Nephron progenitor cell (in vitro differentiated cells): ENCODE measurements at regions not wholly inside any gene's neighbourhood (a gene's known extent, or its start where the extent isn't known, plus 50 kb on each side); places are given as distances from the start of the nearest gene placed in this dataset.
"Not testable (repeated sequence)": the region's sequence is repeated elsewhere in the genome, so short reads cannot be mapped to it uniquely, and the experiment has no call there.

Experiments used
- DNase-seq: peaks from one replicate; pipeline ENCODE4 v3.0.0; 2021
- H3K27ac Mint-ChIP-seq: 2 replicates; pipeline ENCODE4 v1.8.0; 2021; ENCODE audit warnings: mild to moderate bottlenecking, moderate library complexity, mixed read lengths
- H3K27me3 Mint-ChIP-seq: 2 replicates; pipeline ENCODE4 v1.8.0; 2021; ENCODE audit warnings: mild to moderate bottlenecking, low read depth, mixed read lengths; ENCODE audit not compliant: poor library complexity
- H3K36me3 Mint-ChIP-seq: 2 replicates; pipeline ENCODE4 v1.8.0; 2021; ENCODE audit warnings: low read depth, mixed read lengths
- H3K4me1 Mint-ChIP-seq: 2 replicates; pipeline ENCODE4 v1.8.0; 2021; ENCODE audit warnings: mixed read lengths
- H3K4me3 Mint-ChIP-seq: 2 replicates; pipeline ENCODE4 v1.8.0; 2021; ENCODE audit warnings: mild to moderate bottlenecking, moderate library complexity, mixed read lengths
- H3K9me3 Mint-ChIP-seq: 2 replicates; pipeline ENCODE4 v1.8.0; 2021; ENCODE audit warnings: mild to moderate bottlenecking, moderate library complexity, mixed read lengths
- TF ChIP-seq, protein P1 (sequence below): fragments of 200-600 bp; sonication (generic); IDR thresholded peaks from 2 replicates; pipeline ENCODE4 v1.5.0; 2021; ENCODE audit warnings: antibody characterized with exemption

- H3K9me3 Mint-ChIP-seq = peaks cover 18% of the 10 kb centered on the region
- H3K27me3 Mint-ChIP-seq = no peaks in the 10 kb centered on the region
- H3K27ac Mint-ChIP-seq = no peak overlapping the region
- no peak for DNase-seq
- TF ChIP-seq, protein P1, sequence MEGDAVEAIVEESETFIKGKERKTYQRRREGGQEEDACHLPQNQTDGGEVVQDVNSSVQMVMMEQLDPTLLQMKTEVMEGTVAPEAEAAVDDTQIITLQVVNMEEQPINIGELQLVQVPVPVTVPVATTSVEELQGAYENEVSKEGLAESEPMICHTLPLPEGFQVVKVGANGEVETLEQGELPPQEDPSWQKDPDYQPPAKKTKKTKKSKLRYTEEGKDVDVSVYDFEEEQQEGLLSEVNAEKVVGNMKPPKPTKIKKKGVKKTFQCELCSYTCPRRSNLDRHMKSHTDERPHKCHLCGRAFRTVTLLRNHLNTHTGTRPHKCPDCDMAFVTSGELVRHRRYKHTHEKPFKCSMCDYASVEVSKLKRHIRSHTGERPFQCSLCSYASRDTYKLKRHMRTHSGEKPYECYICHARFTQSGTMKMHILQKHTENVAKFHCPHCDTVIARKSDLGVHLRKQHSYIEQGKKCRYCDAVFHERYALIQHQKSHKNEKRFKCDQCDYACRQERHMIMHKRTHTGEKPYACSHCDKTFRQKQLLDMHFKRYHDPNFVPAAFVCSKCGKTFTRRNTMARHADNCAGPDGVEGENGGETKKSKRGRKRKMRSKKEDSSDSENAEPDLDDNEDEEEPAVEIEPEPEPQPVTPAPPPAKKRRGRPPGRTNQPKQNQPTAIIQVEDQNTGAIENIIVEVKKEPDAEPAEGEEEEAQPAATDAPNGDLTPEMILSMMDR = no peak
- H3K4me3 Mint-ChIP-seq = no peak overlapping the region
- H3K36me3 Mint-ChIP-seq = no peaks in the 10 kb centered on the region
- no peaks in the 10 kb centered on the region for H3K4me1 Mint-ChIP-seq
Measured at GRCh38 chr4:114423582-114423981, 175.0 kb upstream of the UGT8 start.

GRCh38 chr4:114435116-114435515, 163.5 kb upstream of the UGT8 start:
- Mint-ChIP-seq H3K9me3 (peaks cover 7% of the 10 kb centered on the region), H3K4me3 (no peak overlapping the region), H3K27ac (no peak overlapping the region), H3K4me1 (peaks cover 6% of the 10 kb centered on the region), H3K27me3 (no peaks in the 10 kb centered on the region), H3K36me3 (no peaks in the 10 kb centered on the region)
- TF ChIP-seq, protein P1 = no peak
- DNase-seq = no peak

DNA sequence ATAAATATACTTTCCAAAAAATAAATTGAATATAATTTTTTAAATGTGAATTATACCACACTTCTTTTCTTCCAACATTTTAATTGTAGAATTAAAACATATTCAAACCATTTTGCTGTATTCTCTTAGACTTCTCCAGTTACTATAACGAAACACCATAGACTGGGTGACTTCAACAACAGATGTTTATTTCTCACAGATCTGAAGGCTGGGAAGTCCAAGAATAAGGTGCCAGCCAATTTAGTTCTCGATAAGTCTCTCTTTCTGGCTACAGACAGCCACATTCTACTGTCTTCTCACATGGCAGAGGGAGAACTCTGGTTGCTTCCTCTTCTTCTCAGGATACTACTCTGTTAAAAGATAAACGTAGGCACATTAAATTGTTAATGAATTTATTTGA, 155.8 kb upstream of the UGT8 start:
- no peaks in the 10 kb centered on the region for H3K36me3 Mint-ChIP-seq

GRCh38 chr4:114444211-114444610, 154.4 kb upstream of the UGT8 start:
- DNase-seq = no peak
- H3K9me3 Mint-ChIP-seq = no peaks in the 10 kb centered on the region
- no peak overlapping the region for H3K4me3 Mint-ChIP-seq
- no peaks in the 10 kb centered on the region for H3K4me1 Mint-ChIP-seq
- no peaks in the 10 kb centered on the region for H3K27me3 Mint-ChIP-seq
- TF ChIP-seq, protein P1 = no peak
- H3K36me3 Mint-ChIP-seq = no peaks in the 10 kb centered on the region
- no peak overlapping the region for H3K27ac Mint-ChIP-seq

More for the DNA sequence above, 155.8 kb upstream of the UGT8 start:
- TF ChIP-seq, protein P1 = no peak
- H3K27me3 Mint-ChIP-seq = no peaks in the 10 kb centered on the region
- no peaks in the 10 kb centered on the region for H3K9me3 Mint-ChIP-seq
- no peaks in the 10 kb centered on the region for H3K4me1 Mint-ChIP-seq
- H3K4me3 Mint-ChIP-seq = no peak overlapping the region
- H3K27ac Mint-ChIP-seq = no peak overlapping the region
- DNase-seq = no peak

GRCh38 chr4:114447963-114448516, 150.6 kb upstream of the UGT8 start:
- peaks cover 36% of the 10 kb centered on the region for H3K9me3 Mint-ChIP-seq
- DNase-seq, H3K4me3 Mint-ChIP-seq, H3K27me3 Mint-ChIP-seq, H3K36me3 Mint-ChIP-seq, H3K27ac Mint-ChIP-seq, H3K4me1 Mint-ChIP-seq: not testable (repeated sequence)

DNA sequence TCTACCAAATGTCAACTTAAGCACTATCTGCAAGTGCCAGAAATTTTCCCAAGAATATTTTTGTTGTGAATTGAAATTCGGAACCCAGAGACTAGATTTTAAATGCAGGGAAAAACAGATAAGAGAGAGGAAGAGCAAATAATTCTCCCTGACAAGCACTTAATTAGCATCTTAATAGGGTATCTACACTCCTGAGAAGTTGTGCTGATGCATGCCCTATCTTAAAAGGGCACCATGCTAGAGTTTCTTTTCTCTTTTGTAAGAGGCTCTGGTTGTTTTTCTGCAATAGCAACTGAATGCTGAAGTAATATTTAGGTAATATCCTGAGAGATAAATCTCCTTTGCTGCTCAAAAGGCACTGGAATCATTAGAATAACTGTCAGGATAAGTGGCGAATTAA, 139.9 kb upstream of the UGT8 start:
- DNase-seq = no peak
- Mint-ChIP-seq H3K4me3 (no peak overlapping the region), H3K27ac (no peak overlapping the region), H3K27me3 (peaks cover 4% of the 10 kb centered on the region), H3K4me1 (no peaks in the 10 kb centered on the region), H3K36me3 (no peaks in the 10 kb centered on the region), H3K9me3 (no peaks in the 10 kb centered on the region)
- TF ChIP-seq, protein P1 = no peak
